WTC11 (cell line): ENCODE measurements at regions not wholly inside any gene's neighbourhood (a gene's known extent, or its start where the extent isn't known, plus 50 kb on each side); places are given as distances from the start of the nearest gene placed in this dataset.

ENCODE experiments used
- ATAC-seq: fragments of 200-7000 bp; cut with Tn5 transposase; 2 replicates; pipeline ENCODE4 v1.10.0; 2021; ENCODE audit warnings: mild to moderate bottlenecking, moderate library complexity
- CTCF ChIA-PET: fragments of 300-600 bp; sonication (Branson Sonifier 250); formaldehyde crosslinking; loops from one replicate; lab custom pipeline; 2021; ENCODE audit warnings: antibody characterized with exemption; lab: Charles Lee
- POLR2A ChIA-PET: fragments of 350-600 bp; sonication (Branson Sonifier 250); formaldehyde crosslinking; loops from one replicate; lab custom pipeline; 2021; ENCODE audit warnings: antibody characterized with exemption; lab: Charles Lee
- DNase-seq: peaks from one replicate; pipeline ENCODE4 v3.0.0; 2021; ENCODE audit warnings: low spot score
- H3K27ac Mint-ChIP-seq: 2 replicates; pipeline ENCODE4 v1.8.0; 2021; ENCODE audit warnings: mixed read lengths
- H3K27me3 Mint-ChIP-seq: 2 replicates; pipeline ENCODE4 v1.8.0; 2021; ENCODE audit warnings: low read depth, mild to moderate bottlenecking, moderate library complexity, mixed read lengths
- H3K36me3 Mint-ChIP-seq: 2 replicates; pipeline ENCODE4 v1.8.0; 2021; ENCODE audit warnings: mixed read lengths
- H3K4me1 Mint-ChIP-seq: 2 replicates; pipeline ENCODE4 v1.8.0; 2022; ENCODE audit warnings: mixed read lengths
- H3K4me3 Mint-ChIP-seq: 2 replicates; pipeline ENCODE4 v1.8.0; 2021; ENCODE audit warnings: mild to moderate bottlenecking, moderate library complexity, mixed read lengths
- H3K9me3 Mint-ChIP-seq: 2 replicates; pipeline ENCODE4 v1.8.0; 2021; ENCODE audit warnings: mixed read lengths
- AR ChIP-seq: fragments of 250-450 bp; sonication (Bioruptor Pico); IDR thresholded peaks from 2 replicates; pipeline ENCODE4 v1.9.0; 2021; ENCODE audit warnings: mild to moderate bottlenecking
- ATF3 ChIP-seq: sonication (generic); formaldehyde crosslinking; conservative IDR thresholded peaks from 2 replicates; pipeline ENCODE4 v1.8.1; 2022; ENCODE audit warnings: mild to moderate bottlenecking, missing genetic modification reagents
- CREM ChIP-seq: sonication (generic); formaldehyde crosslinking; IDR thresholded peaks from 2 replicates; pipeline ENCODE4 v1.8.1; 2022; ENCODE audit warnings: mild to moderate bottlenecking, missing genetic modification reagents, moderate library complexity
- CTCF ChIP-seq: fragments of 200-600 bp; IDR thresholded peaks from 2 replicates; pipeline ENCODE4 v1.8.0; 2022; ENCODE audit warnings: antibody characterized with exemption
- E2F5 ChIP-seq: sonication (generic); formaldehyde crosslinking; IDR thresholded peaks from 2 replicates; pipeline ENCODE4 v1.8.1; 2022; ENCODE audit warnings: mild to moderate bottlenecking, moderate library complexity, missing genetic modification reagents
- ELF4 ChIP-seq: sonication (generic); formaldehyde crosslinking; IDR thresholded peaks from 2 replicates; pipeline ENCODE4 v1.8.1; 2022; ENCODE audit warnings: low read depth, mild to moderate bottlenecking, moderate library complexity, missing genetic modification reagents
- ESRRA ChIP-seq: sonication (generic); formaldehyde crosslinking; IDR thresholded peaks from 2 replicates; pipeline ENCODE4 v1.8.1; 2022; ENCODE audit warnings: mild to moderate bottlenecking, missing genetic modification reagents, borderline replicate concordance
- FOXJ3 ChIP-seq: sonication (generic); formaldehyde crosslinking; IDR thresholded peaks from 2 replicates; pipeline ENCODE4 v1.9.0; 2021; ENCODE audit warnings: missing genetic modification reagents, mild to moderate bottlenecking, borderline replicate concordance
- FOXK1 ChIP-seq: sonication (generic); formaldehyde crosslinking; IDR thresholded peaks from 2 replicates; pipeline ENCODE4 v1.8.0; 2022; ENCODE audit warnings: mild to moderate bottlenecking, moderate library complexity, missing genetic modification reagents
- FOXP1 ChIP-seq: sonication (generic); formaldehyde crosslinking; IDR thresholded peaks from 2 replicates; pipeline ENCODE4 v1.8.0; 2022; ENCODE audit warnings: missing genetic modification reagents, mild to moderate bottlenecking, moderate library complexity, borderline replicate concordance
- GTF2I ChIP-seq: fragments of 250-450 bp; sonication (Bioruptor Pico); conservative IDR thresholded peaks from 2 replicates; pipeline ENCODE4 v1.4.0; 2021; ENCODE audit warnings: mild to moderate bottlenecking
- PRRX2 ChIP-seq: fragments of 250-450 bp; sonication (Bioruptor Pico); IDR thresholded peaks from 2 replicates; pipeline ENCODE4 v1.8.0; 2021; ENCODE audit warnings: mild to moderate bottlenecking
- SMAD3 ChIP-seq: sonication (generic); formaldehyde crosslinking; IDR thresholded peaks from 2 replicates; pipeline ENCODE4 v1.8.0; 2022; ENCODE audit warnings: missing genetic modification reagents, mild to moderate bottlenecking, borderline replicate concordance
- SMAD4 ChIP-seq: sonication (generic); formaldehyde crosslinking; IDR thresholded peaks from 2 replicates; pipeline ENCODE4 v1.8.0; 2022; ENCODE audit warnings: mild to moderate bottlenecking, missing genetic modification reagents
- SOX15 ChIP-seq: fragments of 250-450 bp; sonication (Bioruptor Pico); IDR thresholded peaks from 2 replicates; pipeline ENCODE4 v1.9.0; 2021; ENCODE audit warnings: mild to moderate bottlenecking
- ZBTB43 ChIP-seq: sonication (generic); formaldehyde crosslinking; IDR thresholded peaks from 2 replicates; pipeline ENCODE4 v1.8.1; 2023; ENCODE audit warnings: mild to moderate bottlenecking, missing genetic modification reagents
- ZNF317 ChIP-seq: sonication (generic); formaldehyde crosslinking; IDR thresholded peaks from 2 replicates; pipeline ENCODE4 v1.8.1; 2023; ENCODE audit warnings: low read depth, mild to moderate bottlenecking, moderate library complexity, missing genetic modification reagents, borderline replicate concordance
- ZNF396 ChIP-seq: fragments of 250-450 bp; sonication (Bioruptor Pico); IDR thresholded peaks from 2 replicates; pipeline ENCODE4 v1.8.0; 2021; ENCODE audit warnings: mild to moderate bottlenecking, moderate library complexity, borderline replicate concordance
- TF ChIP-seq, protein P1 (sequence below): sonication (generic); formaldehyde crosslinking; IDR thresholded peaks from 2 replicates; pipeline ENCODE4 v1.8.1; 2023; ENCODE audit warnings: mild to moderate bottlenecking, missing genetic modification reagents, moderate library complexity
- TF ChIP-seq, protein P2 (sequence below): sonication (generic); formaldehyde crosslinking; IDR thresholded peaks from 2 replicates; pipeline ENCODE4 v1.8.0; 2022; ENCODE audit warnings: mild to moderate bottlenecking, missing genetic modification reagents
- TF ChIP-seq, protein P3 (sequence below): sonication (generic); formaldehyde crosslinking; IDR thresholded peaks from 2 replicates; pipeline ENCODE4 v1.8.1; 2023; ENCODE audit warnings: mild to moderate bottlenecking, missing genetic modification reagents
- TF ChIP-seq, protein P4 (sequence below): sonication (generic); formaldehyde crosslinking; IDR thresholded peaks from 2 replicates; pipeline ENCODE4 v1.8.0; 2023; ENCODE audit warnings: mild to moderate bottlenecking, missing genetic modification reagents

DNA sequence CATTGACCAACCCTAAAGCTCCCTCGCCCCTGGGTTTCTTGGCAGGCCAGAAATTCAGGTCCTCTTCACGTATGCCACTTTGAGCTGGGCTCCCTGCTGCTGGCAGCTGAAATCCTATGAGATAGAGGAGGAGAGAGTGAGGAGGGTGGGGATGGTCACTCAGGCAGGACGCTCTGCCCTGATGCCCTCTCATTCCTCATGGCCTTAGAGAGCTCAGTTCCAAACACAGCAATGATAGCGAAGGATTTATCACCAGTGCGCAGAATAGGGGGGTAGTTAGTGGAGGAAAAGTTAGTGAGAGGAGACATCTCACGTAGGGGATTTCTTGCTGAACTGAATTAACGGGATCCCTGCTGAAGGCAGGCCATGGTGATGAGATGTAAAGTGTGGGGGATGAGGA, 84.2 kb upstream of the PMEPA1 start (continued):
- TF ChIP-seq AR (CRISPR knock-in tag) (no peak), SMAD3 (CRISPR knock-in tag) (no peak), ELF4 (CRISPR knock-in tag) (no peak), ESRRA (CRISPR knock-in tag) (no peak), ATF3 (CRISPR knock-in tag) (no peak), SOX15 (CRISPR knock-in tag) (no peak), FOXK1 (CRISPR knock-in tag) (no peak), PRRX2 (CRISPR knock-in tag) (no peak)
- TF ChIP-seq, protein P1, sequence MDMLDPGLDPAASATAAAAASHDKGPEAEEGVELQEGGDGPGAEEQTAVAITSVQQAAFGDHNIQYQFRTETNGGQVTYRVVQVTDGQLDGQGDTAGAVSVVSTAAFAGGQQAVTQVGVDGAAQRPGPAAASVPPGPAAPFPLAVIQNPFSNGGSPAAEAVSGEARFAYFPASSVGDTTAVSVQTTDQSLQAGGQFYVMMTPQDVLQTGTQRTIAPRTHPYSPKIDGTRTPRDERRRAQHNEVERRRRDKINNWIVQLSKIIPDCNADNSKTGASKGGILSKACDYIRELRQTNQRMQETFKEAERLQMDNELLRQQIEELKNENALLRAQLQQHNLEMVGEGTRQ = no peak

- no peaks in the 10 kb centered on the region for H3K36me3 Mint-ChIP-seq
- TF ChIP-seq, protein P2, sequence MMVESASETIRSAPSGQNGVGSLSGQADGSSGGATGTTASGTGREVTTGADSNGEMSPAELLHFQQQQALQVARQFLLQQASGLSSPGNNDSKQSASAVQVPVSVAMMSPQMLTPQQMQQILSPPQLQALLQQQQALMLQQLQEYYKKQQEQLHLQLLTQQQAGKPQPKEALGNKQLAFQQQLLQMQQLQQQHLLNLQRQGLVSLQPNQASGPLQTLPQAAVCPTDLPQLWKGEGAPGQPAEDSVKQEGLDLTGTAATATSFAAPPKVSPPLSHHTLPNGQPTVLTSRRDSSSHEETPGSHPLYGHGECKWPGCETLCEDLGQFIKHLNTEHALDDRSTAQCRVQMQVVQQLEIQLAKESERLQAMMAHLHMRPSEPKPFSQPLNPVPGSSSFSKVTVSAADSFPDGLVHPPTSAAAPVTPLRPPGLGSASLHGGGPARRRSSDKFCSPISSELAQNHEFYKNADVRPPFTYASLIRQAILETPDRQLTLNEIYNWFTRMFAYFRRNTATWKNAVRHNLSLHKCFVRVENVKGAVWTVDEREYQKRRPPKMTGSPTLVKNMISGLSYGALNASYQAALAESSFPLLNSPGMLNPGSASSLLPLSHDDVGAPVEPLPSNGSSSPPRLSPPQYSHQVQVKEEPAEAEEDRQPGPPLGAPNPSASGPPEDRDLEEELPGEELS = no peak
- TF ChIP-seq ZBTB43 (CRISPR knock-in tag) (no peak), E2F5 (no peak), ZNF396 (CRISPR knock-in tag) (no peak), GTF2I (CRISPR knock-in tag) (no peak), CTCF (no peak), PRRX2 (CRISPR knock-in tag) (no peak), SMAD4 (CRISPR knock-in tag) (no peak), CREM (CRISPR knock-in tag) (no peak), FOXP1 (CRISPR knock-in tag) (no peak), FOXJ3 (CRISPR knock-in tag) (no peak), SOX15 (CRISPR knock-in tag) (no peak), ZNF317 (CRISPR knock-in tag) (no peak)
- TF ChIP-seq, protein P3, sequence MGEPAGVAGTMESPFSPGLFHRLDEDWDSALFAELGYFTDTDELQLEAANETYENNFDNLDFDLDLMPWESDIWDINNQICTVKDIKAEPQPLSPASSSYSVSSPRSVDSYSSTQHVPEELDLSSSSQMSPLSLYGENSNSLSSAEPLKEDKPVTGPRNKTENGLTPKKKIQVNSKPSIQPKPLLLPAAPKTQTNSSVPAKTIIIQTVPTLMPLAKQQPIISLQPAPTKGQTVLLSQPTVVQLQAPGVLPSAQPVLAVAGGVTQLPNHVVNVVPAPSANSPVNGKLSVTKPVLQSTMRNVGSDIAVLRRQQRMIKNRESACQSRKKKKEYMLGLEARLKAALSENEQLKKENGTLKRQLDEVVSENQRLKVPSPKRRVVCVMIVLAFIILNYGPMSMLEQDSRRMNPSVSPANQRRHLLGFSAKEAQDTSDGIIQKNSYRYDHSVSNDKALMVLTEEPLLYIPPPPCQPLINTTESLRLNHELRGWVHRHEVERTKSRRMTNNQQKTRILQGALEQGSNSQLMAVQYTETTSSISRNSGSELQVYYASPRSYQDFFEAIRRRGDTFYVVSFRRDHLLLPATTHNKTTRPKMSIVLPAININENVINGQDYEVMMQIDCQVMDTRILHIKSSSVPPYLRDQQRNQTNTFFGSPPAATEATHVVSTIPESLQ (CRISPR knock-in tag) = no peak
- TF ChIP-seq, protein P4, sequence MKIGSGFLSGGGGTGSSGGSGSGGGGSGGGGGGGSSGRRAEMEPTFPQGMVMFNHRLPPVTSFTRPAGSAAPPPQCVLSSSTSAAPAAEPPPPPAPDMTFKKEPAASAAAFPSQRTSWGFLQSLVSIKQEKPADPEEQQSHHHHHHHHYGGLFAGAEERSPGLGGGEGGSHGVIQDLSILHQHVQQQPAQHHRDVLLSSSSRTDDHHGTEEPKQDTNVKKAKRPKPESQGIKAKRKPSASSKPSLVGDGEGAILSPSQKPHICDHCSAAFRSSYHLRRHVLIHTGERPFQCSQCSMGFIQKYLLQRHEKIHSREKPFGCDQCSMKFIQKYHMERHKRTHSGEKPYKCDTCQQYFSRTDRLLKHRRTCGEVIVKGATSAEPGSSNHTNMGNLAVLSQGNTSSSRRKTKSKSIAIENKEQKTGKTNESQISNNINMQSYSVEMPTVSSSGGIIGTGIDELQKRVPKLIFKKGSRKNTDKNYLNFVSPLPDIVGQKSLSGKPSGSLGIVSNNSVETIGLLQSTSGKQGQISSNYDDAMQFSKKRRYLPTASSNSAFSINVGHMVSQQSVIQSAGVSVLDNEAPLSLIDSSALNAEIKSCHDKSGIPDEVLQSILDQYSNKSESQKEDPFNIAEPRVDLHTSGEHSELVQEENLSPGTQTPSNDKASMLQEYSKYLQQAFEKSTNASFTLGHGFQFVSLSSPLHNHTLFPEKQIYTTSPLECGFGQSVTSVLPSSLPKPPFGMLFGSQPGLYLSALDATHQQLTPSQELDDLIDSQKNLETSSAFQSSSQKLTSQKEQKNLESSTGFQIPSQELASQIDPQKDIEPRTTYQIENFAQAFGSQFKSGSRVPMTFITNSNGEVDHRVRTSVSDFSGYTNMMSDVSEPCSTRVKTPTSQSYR (CRISPR knock-in tag) = no peak
- DNase-seq = no peak
- ChIA-PET CTCF (no interaction called here), POLR2A (no interaction called here)
- H3K4me3 Mint-ChIP-seq = no peak overlapping the region
- H3K4me1 Mint-ChIP-seq = peaks cover 9% of the 10 kb centered on the region
- no peak for ATAC-seq
- peaks cover 6% of the 10 kb centered on the region; the same call in 1 of the 2 replicates for H3K27me3 Mint-ChIP-seq
- H3K9me3 Mint-ChIP-seq = peaks cover 8% of the 10 kb centered on the region
- H3K27ac Mint-ChIP-seq = no peak overlapping the region
Measured at GRCh38 chr20:57793421-57793820, 83.6 kb upstream of the PMEPA1 start.
